Loucy (cell line): ENCODE measurements at regions not wholly inside any gene's neighbourhood (a gene's known extent, or its start where the extent isn't known, plus 50 kb on each side); places are given as distances from the start of the nearest gene placed in this dataset.

Experiments
- H2AFZ ChIP-seq: fragments of 200-600 bp; sonication (generic); 2 replicates; pipeline ENCODE4 v1.6.0; 2016; ENCODE audit warnings: antibody characterized with exemption, mild to moderate bottlenecking, low read length, moderate library complexity
- H3F3A ChIP-seq: fragments of 200-600 bp; 2 replicates; pipeline ENCODE4 v1.6.0; 2016; ENCODE audit warnings: antibody characterized with exemption, low read depth, mild to moderate bottlenecking
- H3K27me3 ChIP-seq: fragments of 200-600 bp; sonication (generic); 2 replicates; pipeline ENCODE4 v1.6.1; 2014; ENCODE audit warnings: low read length, mild to moderate bottlenecking; ENCODE audit not compliant: insufficient read depth, poor library complexity, severe bottlenecking
- H3K36me3 ChIP-seq: fragments of 200-600 bp; sonication (generic); 2 replicates; pipeline ENCODE4 v1.6.1; 2016; ENCODE audit warnings: low read length; ENCODE audit not compliant: insufficient read depth
- H3K4me1 ChIP-seq: fragments of 200-600 bp; sonication (generic); 2 replicates; pipeline ENCODE4 v1.5.1; 2014; ENCODE audit warnings: low read length, mild to moderate bottlenecking; ENCODE audit not compliant: insufficient read depth, poor library complexity, severe bottlenecking
- H3K4me2 ChIP-seq: fragments of 200-600 bp; sonication (generic); 2 replicates; pipeline ENCODE4 v1.6.0; 2014; ENCODE audit warnings: antibody characterized with exemption, low read length, low read depth, mild to moderate bottlenecking; ENCODE audit not compliant: poor library complexity, severe bottlenecking
- H3K4me3 ChIP-seq: fragments of 200-600 bp; sonication (generic); 2 replicates; pipeline ENCODE4 v1.5.1; 2014; ENCODE audit warnings: low read length, mild to moderate bottlenecking, mixed read lengths; ENCODE audit not compliant: poor library complexity, severe bottlenecking
- H3K79me2 ChIP-seq: fragments of 200-600 bp; sonication (generic); 2 replicates; pipeline ENCODE4 v1.6.1; 2014; ENCODE audit warnings: low read length; ENCODE audit not compliant: insufficient read depth
- H3K9ac ChIP-seq: fragments of 200-600 bp; sonication (generic); 2 replicates; pipeline ENCODE4 v1.6.0; 2014; ENCODE audit warnings: mild to moderate bottlenecking, low read depth, low read length, moderate library complexity; ENCODE audit not compliant: poor library complexity, severe bottlenecking
- H3K9me2 ChIP-seq: fragments of 200-600 bp; sonication (generic); replicated peaks from 2 replicates; pipeline ENCODE4 v1.6.1; 2016; ENCODE audit warnings: low read depth, low read length, mixed read lengths
- H3K9me3 ChIP-seq: fragments of 200-600 bp; sonication (generic); 2 replicates; pipeline ENCODE4 v1.6.1; 2014; ENCODE audit warnings: mild to moderate bottlenecking, antibody characterized with exemption, low read length, low read depth; ENCODE audit not compliant: insufficient read depth
- H4K20me1 ChIP-seq: fragments of 200-600 bp; sonication (generic); 2 replicates; pipeline ENCODE4 v1.6.0; 2014; ENCODE audit warnings: antibody characterized with exemption, low read length, mild to moderate bottlenecking; ENCODE audit not compliant: insufficient read depth, poor library complexity, severe bottlenecking
- EZH2phosphoT487 ChIP-seq: fragments of 200-600 bp; IDR thresholded peaks from 2 replicates; pipeline ENCODE4 v1.6.1; 2018; ENCODE audit warnings: antibody characterized with exemption, mild to moderate bottlenecking, moderate library complexity, borderline replicate concordance
- TF ChIP-seq, protein P1 (sequence below): fragments of 200-600 bp; sonication (generic); conservative IDR thresholded peaks from 2 replicates; pipeline ENCODE4 v1.5.1; 2014; ENCODE audit warnings: mild to moderate bottlenecking, antibody characterized with exemption, low read length

DNA sequence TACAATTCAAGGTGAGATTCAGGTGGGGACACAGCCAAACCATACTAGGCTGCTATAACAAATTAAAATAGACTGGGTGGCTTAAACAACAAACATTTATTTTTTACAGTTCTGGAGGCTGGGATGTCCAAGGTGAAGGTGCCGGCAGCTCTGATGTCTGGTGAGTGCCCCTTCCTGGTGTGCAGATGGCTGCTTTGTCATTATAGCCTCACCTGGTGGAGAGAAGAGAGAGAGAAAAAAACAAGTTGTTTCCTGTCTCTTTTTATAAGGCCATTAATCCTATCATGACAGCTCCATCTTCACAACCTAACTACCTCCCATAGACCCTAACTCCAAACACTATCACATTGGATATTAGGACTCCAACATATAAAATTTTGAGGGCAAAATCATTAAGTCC is 279.7 kb downstream of the ZIC1 start:
- Histone ChIP-seq H3K9me2 (no peaks in the 10 kb centered on the region), H4K20me1 (no peaks in the 10 kb centered on the region), H3F3A (no peaks in the 10 kb centered on the region), H3K4me2 (no peak overlapping the region), H2AFZ (no peak overlapping the region; the same call in 1 of the 2 replicates), H3K36me3 (no peaks in the 10 kb centered on the region), H3K27me3 (no peaks in the 10 kb centered on the region), H3K9ac (no peak overlapping the region), H3K9me3 (no peaks in the 10 kb centered on the region), H3K4me1 (peaks cover 16% of the 10 kb centered on the region), H3K4me3 (no peak overlapping the region), H3K79me2 (no peaks in the 10 kb centered on the region)
- TF ChIP-seq, protein P1, sequence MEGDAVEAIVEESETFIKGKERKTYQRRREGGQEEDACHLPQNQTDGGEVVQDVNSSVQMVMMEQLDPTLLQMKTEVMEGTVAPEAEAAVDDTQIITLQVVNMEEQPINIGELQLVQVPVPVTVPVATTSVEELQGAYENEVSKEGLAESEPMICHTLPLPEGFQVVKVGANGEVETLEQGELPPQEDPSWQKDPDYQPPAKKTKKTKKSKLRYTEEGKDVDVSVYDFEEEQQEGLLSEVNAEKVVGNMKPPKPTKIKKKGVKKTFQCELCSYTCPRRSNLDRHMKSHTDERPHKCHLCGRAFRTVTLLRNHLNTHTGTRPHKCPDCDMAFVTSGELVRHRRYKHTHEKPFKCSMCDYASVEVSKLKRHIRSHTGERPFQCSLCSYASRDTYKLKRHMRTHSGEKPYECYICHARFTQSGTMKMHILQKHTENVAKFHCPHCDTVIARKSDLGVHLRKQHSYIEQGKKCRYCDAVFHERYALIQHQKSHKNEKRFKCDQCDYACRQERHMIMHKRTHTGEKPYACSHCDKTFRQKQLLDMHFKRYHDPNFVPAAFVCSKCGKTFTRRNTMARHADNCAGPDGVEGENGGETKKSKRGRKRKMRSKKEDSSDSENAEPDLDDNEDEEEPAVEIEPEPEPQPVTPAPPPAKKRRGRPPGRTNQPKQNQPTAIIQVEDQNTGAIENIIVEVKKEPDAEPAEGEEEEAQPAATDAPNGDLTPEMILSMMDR = peak; percentile 40; the same call in 1 of the 2 replicates
- no peak for TF ChIP-seq EZH2phosphoT487

- no peak overlapping the region for H3K9ac ChIP-seq
- H3K4me2 ChIP-seq = no peak overlapping the region
- no peak overlapping the region for H2AFZ ChIP-seq
- peaks cover 4% of the 10 kb centered on the region for H3K4me1 ChIP-seq
- H3K4me3 ChIP-seq = no peak overlapping the region
- no peaks in the 10 kb centered on the region for H3F3A ChIP-seq
- no peaks in the 10 kb centered on the region for H3K36me3 ChIP-seq
- H3K9me3 ChIP-seq = no peaks in the 10 kb centered on the region
- no peaks in the 10 kb centered on the region for H4K20me1 ChIP-seq
- TF ChIP-seq EZH2phosphoT487 = no peak
- TF ChIP-seq, protein P1 = no peak
- no peaks in the 10 kb centered on the region for H3K27me3 ChIP-seq
- no peaks in the 10 kb centered on the region for H3K79me2 ChIP-seq
- H3K9me2 ChIP-seq = no peaks in the 10 kb centered on the region
Observed at GRCh38 chr3:147699175-147699838, 290.1 kb downstream of the ZIC1 start.

GRCh38 chr3:147701195-147701594 is 292.0 kb downstream of the ZIC1 start:
- Histone ChIP-seq H4K20me1 (no peaks in the 10 kb centered on the region), H3K4me2 (no peak overlapping the region)

More at GRCh38 chr3:147701195-147701594, 292.0 kb downstream of the ZIC1 start:
- Histone ChIP-seq H3K9me3 (no peaks in the 10 kb centered on the region), H3K79me2 (no peaks in the 10 kb centered on the region), H3K27me3 (no peaks in the 10 kb centered on the region), H3K36me3 (no peaks in the 10 kb centered on the region), H3F3A (no peaks in the 10 kb centered on the region), H2AFZ (no peak overlapping the region), H3K4me3 (no peak overlapping the region), H3K9ac (no peak overlapping the region), H3K4me1 (peaks cover 4% of the 10 kb centered on the region), H3K9me2 (no peaks in the 10 kb centered on the region)
- TF ChIP-seq, protein P1 = no peak
